ENCODE measurements at regions not wholly inside any gene's neighbourhood (a gene's known extent, or its start where the extent isn't known, plus 50 kb on each side); places are given as distances from the start of the nearest gene placed in this dataset.
"Not testable (repeated sequence)": the region's sequence is repeated elsewhere in the genome, so short reads cannot be mapped to it uniquely, and the experiment has no call there.

DNA sequence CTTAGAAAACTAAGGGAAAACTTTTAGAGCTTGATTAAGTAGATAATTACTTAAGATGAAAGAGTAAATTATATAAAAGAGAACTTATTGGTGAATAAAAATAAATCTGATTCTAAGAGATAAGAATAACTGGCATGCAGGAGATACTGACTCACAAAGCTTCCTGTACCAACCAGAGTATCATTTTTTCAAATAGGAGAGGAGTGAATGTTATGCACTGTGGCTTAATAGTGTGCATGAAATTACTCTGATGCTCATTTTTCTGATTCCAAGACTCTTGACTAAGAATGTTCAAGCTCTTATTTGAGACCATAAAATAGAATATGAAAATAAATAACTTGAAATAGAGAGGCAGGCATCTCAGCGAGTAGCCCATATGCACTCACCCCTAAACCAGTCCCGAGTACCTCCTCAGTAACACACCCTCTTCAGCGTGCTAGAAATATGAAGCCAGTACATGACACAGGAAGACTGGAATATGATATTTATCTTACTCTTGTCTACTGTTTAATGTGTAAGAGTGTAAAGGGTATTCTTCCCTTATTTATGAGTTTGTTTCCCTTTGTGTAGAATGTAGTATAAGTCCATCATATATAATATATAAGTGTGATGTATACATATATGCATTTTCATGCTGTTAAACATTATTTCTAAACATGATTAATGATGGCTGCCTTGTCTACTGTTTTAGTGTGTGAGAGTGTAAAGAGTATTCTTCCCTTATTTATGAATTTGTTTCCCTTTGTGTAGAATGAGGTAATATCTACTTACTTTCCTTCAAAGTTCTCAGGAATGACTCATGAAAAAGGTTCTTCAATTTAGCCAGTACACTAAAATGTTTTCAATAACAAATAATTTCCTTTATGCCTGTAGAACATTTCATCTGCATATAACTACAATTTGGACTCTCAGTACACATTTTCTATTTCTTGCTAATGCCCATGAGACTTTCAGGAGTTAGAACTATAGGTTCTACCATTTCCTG is 99.2 kb upstream of the PALMD start:
- DNase-seq = no peak

GRCh38 chr1:99548943-99549605 is 96.8 kb upstream of the PALMD start:
- DNase-seq = no peak

GRCh38 chr1:99550198-99550597 is 95.7 kb upstream of the PALMD start:
- DNase-seq = no peak

GRCh38 chr1:99551812-99552614 is 93.9 kb upstream of the PALMD start:
- DNase-seq = no peak

DNA sequence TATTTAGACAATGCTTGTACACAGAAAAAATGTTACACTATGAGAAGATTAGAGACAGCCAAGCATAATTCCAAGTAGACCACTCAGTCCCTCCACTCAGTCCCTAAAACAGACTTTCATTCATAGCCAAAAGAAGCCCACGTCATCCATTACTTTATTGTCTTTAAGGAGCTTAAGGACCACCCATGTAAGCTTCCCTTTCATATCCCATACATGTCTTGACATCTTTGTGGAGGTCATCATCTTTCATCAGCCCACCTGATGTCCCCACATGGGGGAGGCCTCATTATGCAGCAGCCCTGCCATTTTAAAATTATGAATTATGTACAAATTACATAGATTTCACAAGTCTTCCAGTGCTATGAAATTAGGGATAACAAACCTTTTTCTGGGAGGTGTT is 92.6 kb upstream of the PALMD start:
- no peak for DNase-seq

DNA sequence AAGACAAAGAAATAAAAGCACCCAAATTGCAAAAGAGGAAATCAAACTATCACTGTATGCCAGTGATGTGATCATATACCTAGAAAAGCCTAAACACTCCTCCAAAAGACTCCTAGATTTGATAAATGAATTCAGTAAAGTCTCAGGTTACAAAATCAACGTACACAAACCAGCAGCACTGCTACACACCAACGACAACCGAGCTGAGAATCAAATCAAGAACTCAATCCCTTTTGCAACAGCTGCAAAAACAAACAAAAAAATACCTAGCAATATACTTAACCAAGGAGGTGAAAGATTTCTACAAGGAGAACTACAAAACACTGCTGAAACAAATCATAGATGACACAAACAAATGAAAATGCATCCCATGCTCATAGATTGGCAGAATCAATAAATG is 92.1 kb upstream of the PALMD start:
- DNase-seq = not testable (repeated sequence)

DNA sequence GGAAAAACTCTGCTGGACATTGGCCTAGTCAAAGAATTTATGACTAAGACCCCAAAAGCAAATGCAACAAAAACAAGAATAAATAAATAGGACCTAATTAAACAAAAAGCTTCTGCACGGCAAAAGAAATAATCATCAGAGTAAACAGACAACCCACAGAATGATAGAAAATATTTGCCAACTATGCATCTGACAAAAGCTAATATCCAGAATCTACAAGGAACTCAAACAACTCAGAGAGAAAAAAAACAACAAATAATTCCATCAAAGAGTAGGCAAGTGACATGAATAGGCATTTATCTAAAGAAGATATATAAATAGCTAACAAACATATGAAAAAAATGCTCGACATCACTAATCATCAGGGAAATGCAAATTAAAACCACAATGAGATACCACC is 91.2 kb upstream of the PALMD start:
- no peak for DNase-seq

DNA sequence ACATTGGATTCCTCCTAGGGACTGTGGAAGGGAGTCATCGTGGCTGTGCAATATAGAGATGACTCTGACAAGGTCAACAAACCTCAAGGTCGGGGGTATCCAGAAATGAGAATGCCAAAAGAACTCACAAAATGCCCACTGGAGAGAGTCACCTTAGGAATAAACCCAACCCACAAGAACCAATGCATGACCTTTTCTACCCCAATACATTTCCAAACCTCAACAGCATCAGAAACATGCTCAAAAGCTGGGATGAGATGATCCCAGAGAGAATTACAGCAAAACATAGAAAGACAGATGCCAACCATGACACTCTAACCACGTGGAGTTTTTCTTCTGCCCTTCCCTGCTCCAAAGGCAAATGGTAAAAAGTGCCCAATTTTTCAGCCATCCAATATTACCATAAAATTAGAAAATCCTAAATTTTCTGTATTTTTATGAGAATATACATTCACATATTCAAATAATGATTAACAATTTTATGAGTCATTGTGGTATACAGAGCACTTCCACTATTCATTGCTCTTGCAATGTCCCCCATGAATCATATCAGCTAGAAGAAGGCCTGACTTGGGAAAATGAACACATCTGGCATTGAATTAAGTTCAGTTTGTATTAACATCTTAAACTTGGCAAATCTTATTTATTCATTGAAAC is 88.2 kb upstream of the PALMD start:
- no peak for DNase-seq

DNA sequence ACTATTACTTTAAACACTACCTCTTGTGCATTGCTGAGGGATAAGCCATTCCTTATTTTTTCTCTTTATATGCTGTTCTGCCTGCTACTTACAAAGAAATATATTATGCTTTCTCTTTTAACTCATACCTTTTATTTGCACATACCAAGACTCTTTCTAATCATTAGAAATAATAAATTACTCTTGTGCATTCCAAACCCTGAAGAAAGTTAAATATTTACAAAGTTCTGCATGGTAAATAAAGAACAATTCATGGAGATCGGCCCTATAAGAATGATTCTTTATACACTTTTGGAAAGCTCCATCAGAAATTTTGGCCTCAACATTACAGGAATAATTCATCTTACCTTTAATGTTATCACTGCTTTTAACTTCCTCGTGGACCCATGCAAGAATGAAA is 86.7 kb upstream of the PALMD start:
- no peak for DNase-seq

GRCh38 chr1:99560207-99561040 is 85.5 kb upstream of the PALMD start:
- DNase-seq = no peak

- no peak for DNase-seq
Observed at GRCh38 chr1:99561952-99562351, 84.0 kb upstream of the PALMD start.

DNA sequence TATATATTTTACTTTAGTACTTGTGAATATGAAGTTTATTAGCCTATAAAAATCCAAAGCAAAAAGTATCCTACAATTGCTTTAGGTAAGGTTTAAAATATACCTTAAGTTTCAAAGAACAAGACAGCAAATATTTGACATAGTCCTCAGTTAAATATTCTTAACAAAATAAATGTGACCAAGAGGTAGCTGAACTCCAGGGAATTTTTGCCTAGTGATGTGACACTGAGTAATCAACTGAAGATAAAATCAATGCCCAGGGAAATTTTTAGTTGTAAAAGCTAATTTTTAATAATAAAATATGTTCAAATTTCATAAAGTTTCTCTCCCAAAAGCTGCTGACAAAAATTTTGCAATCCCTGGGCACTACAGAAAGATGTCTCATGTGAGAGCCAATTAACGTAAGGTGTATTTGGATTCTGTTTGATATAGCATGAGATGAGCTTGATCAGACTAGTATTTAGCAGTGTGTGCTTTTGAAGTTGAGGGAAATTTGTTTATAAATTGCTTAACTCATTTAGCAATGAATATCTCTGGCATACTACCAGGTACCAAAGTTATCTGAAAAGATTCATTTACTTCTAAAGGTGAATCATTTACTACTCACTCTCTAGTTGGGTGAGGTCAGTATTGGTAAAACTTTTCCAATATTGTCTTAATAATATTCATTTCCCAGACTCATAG is 80.2 kb upstream of the PALMD start:
- DNase-seq = no peak

DNA sequence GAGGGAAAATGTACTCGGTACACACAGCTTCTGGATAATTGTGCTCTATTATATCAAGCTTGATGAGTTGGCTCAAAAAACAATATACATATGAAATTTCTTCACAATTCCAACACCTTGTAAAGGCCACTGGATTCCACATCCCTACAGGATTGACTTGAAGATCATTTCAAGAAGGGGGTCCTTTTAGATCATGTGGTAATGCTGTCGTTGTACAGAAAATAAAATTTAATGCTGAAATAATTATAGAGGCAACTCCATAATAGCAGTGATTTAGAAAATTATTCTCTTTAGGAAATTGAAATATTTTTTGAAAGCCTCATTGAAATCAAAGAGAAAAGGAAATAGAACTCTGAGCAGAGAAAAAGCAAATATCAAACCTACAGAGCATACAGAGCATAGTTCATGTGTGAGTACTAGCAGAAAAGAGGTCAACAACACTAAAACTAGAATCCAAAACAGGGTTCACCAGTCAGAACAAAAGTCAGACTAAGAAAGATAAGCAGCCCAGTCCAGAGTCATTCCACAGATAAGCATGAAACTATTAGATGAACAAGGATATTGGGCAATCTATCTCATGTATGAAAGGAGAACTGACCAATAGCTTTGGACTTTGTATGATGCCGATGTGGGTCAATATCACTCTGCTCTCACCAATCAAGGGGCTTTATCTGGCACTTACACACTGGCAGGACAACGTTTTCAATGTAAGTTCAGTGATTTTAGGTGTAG is 79.5 kb upstream of the PALMD start:
- no peak for DNase-seq

GRCh38 chr1:99570486-99571089 is 75.3 kb upstream of the PALMD start:
- DNase-seq = no peak

GRCh38 chr1:99571092-99571734 is 74.7 kb upstream of the PALMD start:
- no peak for DNase-seq

DNA sequence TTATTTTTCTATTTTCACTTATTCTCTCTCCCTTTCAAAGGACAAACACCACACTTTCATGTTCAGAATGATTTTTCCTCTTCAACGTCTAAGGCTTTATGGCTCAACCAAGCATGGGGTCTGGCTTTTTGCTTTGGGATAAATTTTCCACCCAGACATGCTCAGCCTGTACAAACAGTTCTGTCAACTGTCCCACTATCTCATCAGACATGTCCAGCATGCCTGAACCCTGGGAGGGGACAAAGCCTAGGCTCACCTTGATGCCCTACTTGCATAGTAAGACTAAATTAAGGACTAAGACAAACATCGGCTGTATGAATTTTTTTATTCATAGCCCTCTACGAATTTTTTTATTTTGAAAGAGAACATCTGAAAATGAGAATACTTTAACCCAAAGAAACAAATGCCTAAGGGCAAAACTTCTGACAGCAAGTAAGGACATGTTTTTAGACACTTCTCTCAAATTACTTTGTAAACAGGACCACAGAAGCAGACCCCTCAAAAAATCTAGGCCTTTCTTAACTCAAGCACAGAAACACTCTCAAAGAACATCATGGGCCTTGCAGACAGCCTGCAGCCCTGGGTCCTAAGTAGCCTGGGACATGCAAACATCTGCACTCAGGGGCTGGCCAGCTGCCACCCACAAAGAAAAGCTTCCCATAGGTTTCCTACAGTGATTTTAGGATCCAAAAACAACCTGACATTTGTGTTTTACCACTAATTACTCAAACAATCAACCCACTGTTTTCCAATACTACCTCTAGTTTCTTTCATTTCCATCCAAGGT is 72.3 kb upstream of the PALMD start:
- DNase-seq = no peak

DNA sequence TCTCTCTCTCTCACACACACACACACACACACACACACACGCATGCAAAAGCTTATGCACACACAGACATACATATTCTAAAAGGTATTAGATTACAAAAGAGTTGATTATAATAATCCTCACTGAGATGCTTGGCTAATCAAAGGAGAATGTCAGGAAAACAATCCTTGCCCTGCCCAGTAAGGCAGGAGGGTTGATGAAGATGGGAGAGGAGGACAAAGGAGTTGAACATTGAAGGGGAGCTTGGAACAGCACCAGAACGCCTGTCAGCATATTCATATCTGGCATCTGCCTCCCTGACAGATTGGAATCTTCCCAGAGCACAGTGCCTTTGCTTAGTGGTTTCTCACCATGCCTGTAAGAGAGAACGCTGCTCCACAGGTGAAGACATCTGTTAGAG is 68.6 kb upstream of the PALMD start:
- no peak for DNase-seq

GRCh38 chr1:99579691-99580172 is 66.2 kb upstream of the PALMD start:
- DNase-seq = no peak

DNA sequence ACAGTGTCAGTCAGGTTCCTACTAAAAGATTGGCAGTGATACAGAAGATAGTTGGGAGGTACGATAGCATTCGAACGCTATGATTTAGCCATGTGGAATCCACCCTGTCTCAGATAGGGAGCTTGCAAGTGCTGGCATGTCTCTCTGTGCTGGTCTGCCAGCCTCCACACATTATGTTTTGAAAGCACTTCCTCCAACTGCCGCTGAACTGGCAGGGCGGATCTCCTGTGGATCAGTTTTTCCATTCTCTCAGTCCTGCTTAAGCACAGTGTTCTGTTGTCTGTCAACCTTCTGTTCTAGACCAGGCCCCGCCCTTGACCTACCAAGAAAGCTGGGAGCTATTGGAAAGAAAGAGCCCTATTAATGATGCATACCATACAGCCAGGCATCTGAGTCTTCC is 65.5 kb upstream of the PALMD start:
- DNase-seq = no peak
